Daoy (cell line): ENCODE measurements at regions not wholly inside any gene's neighbourhood (a gene's known extent, or its start where the extent isn't known, plus 50 kb on each side); places are given as distances from the start of the nearest gene placed in this dataset.
"Not testable (repeated sequence)": the region's sequence is repeated elsewhere in the genome, so short reads cannot be mapped to it uniquely, and the experiment has no call there.

Source experiments
- DNase-seq: peaks from one replicate; pipeline ENCODE4 v3.0.0-alpha.2; 2015; ENCODE audit warnings: low read depth

- peak; percentile 82 for DNase-seq
Measured at GRCh38 chr5:42949348-42950115, 90.6 kb downstream of the ANXA2R start.

GRCh38 chr5:42948961-42949347, 91.2 kb downstream of the ANXA2R start:
- DNase-seq, result no peak

- peak; percentile 91 for DNase-seq
Measured at GRCh38 chr5:42944989-42945388, 95.1 kb downstream of the ANXA2R start.

GRCh38 chr5:42943931-42944631, 96.0 kb downstream of the ANXA2R start:
- no peak for DNase-seq

- DNase-seq, result no peak
Measured at GRCh38 chr5:42940853-42941252, 99.3 kb downstream of the ANXA2R start.

- not testable (repeated sequence) for DNase-seq
Measured at GRCh38 chr5:42932011-42932410, 108.1 kb downstream of the ANXA2R start.

GRCh38 chr5:42931451-42931850, 108.7 kb downstream of the ANXA2R start:
- not testable (repeated sequence) for DNase-seq

GRCh38 chr5:42930934-42931333, 109.2 kb downstream of the ANXA2R start:
- no peak for DNase-seq

- no peak for DNase-seq
Measured at GRCh38 chr5:42929871-42930270, 110.2 kb downstream of the ANXA2R start.

- DNase-seq, result no peak
Measured at GRCh38 chr5:42927730-42928129, 112.4 kb downstream of the ANXA2R start.

- no peak for DNase-seq
Measured at GRCh38 chr5:42924686-42925085, 113.0 kb upstream of the SELENOP start.

- no peak for DNase-seq
Measured at GRCh38 chr5:42924226-42924625, 112.5 kb upstream of the SELENOP start.

GRCh38 chr5:42923710-42924109, 112.0 kb upstream of the SELENOP start:
- DNase-seq, result no peak

- DNase-seq, result no peak
Measured at GRCh38 chr5:42919600-42919999, 107.9 kb upstream of the SELENOP start.

- DNase-seq, result no peak
Measured at GRCh38 chr5:42915306-42915866, 103.7 kb upstream of the SELENOP start.

- peak; percentile 56 for DNase-seq
Measured at GRCh38 chr5:42912184-42912798, 100.6 kb upstream of the SELENOP start.

GRCh38 chr5:42908509-42909488, 97.1 kb upstream of the SELENOP start:
- DNase-seq, result peak; percentile 89

GRCh38 chr5:42908086-42908485, 96.4 kb upstream of the SELENOP start:
- no peak for DNase-seq

- DNase-seq, result no peak
Measured at GRCh38 chr5:42905827-42906226, 94.1 kb upstream of the SELENOP start.

GRCh38 chr5:42900734-42901133, 89.0 kb upstream of the SELENOP start:
- no peak for DNase-seq

GRCh38 chr5:42898760-42899159, 87.1 kb upstream of the SELENOP start:
- DNase-seq, result no peak
